HepG2 (cell line): ENCODE measurements at regions not wholly inside any gene's neighbourhood (a gene's known extent, or its start where the extent isn't known, plus 50 kb on each side); places are given as distances from the start of the nearest gene placed in this dataset.

ENCODE experiments used
- ATAC-seq: fragments of 200-7000 bp; cut with Tn5 transposase; 3 replicates; pipeline ENCODE4 v1.9.1; 2020; ENCODE audit warnings: mild to moderate bottlenecking, moderate library complexity
- BruUV-seq: library from RNA; stranded (reverse); fragments of 400-500 nt; replicated peaks from 2 replicates; lab custom pipeline; 2021; lab: Mats Ljungman, UMichigan
- CTCF ChIA-PET: fragments of 300-600 bp; formaldehyde crosslinking; extraction: SDS; loops from one replicate; lab custom pipeline; 2021; ENCODE audit warnings: low total read pairs, inconsistent platforms, low intra/inter-chr PET ratio; lab: Yijun Ruan, JAX
- POLR2A ChIA-PET: fragments of 350-600 bp; sonication (Branson Sonifier 250); formaldehyde crosslinking; loops from one replicate; lab custom pipeline; 2020; ENCODE audit warnings: antibody characterized with exemption, inconsistent platforms; lab: Yijun Ruan, JAX
- DNase-seq: peaks from one replicate; pipeline ENCODE4 v3.0.0-alpha.2; 2015; ENCODE audit warnings: low spot score
- FAIRE-seq: peaks from 3 replicates; lab custom pipeline; 2011; peaks lifted over from hg19 to GRCh38; lab: Jason Lieb, UNC
- H2AFZ ChIP-seq: one replicate; pipeline ENCODE4 v1.6.1; 2011; ENCODE audit warnings: low read length, inconsistent platforms
- H3K27ac ChIP-seq: fragments of 300-600 bp; 3 replicates; pipeline ENCODE4 v1.8.0; 2011; ENCODE audit warnings: mixed run types, mild to moderate bottlenecking, mixed read lengths, low read length, inconsistent platforms; ENCODE audit not compliant: insufficient read depth; ENCODE audit errors: extremely low read length
- H3K27me3 ChIP-seq, 2 experiments: fragments of 200-600 bp in 1 of 2; 2 replicates in 1 of 2; 3 replicates in 1 of 2; pipeline versions ENCODE4 v1.6.0 to v1.8.0; 2011; ENCODE audit warnings: low read length in 2 of 2, mild to moderate bottlenecking in 2 of 2, moderate library complexity in 2 of 2, inconsistent platforms in 1 of 2; ENCODE audit not compliant: insufficient read depth in 2 of 2, control insufficient read depth in 1 of 2
- H3K36me3 ChIP-seq, 2 experiments: fragments of 200-600 bp in 1 of 2; replicated peaks in 1 of 2; 2 replicates in 1 of 2; 3 replicates in 1 of 2; pipeline versions ENCODE4 v1.5.1 to v1.8.0; 2011; ENCODE audit warnings: low read length in 2 of 2, inconsistent platforms in 1 of 2; ENCODE audit not compliant: insufficient read depth in 2 of 2, control insufficient read depth in 1 of 2
- H3K4me1 ChIP-seq: 2 replicates; pipeline ENCODE4 v1.5.1; 2012; ENCODE audit warnings: low read length, inconsistent platforms; ENCODE audit not compliant: insufficient read depth
- H3K4me2 ChIP-seq: 2 replicates; pipeline ENCODE4 v1.6.0; 2011; ENCODE audit warnings: low read depth, low read length, inconsistent platforms
- H3K4me3 ChIP-seq, 3 experiments: fragments of 200-600 bp in 1 of 3; sonication (generic), shearing (Covaris generic) in 1 of 3; replicated peaks in 1 of 3; 2 replicates each; pipeline ENCODE4 v1.5.1; 2011 to 2016; ENCODE audit warnings: low read length in 3 of 3, inconsistent platforms in 2 of 3, low read depth in 2 of 3, mild to moderate bottlenecking in 2 of 3, control low read depth in 1 of 3, mixed read lengths in 1 of 3; ENCODE audit not compliant: insufficient read depth in 1 of 3
- H3K79me2 ChIP-seq: one replicate; pipeline ENCODE4 v1.6.1; 2011; ENCODE audit warnings: low read length, inconsistent platforms; ENCODE audit not compliant: insufficient read depth
- H3K9ac ChIP-seq: 2 replicates; pipeline ENCODE4 v1.6.0; 2011; ENCODE audit warnings: mild to moderate bottlenecking, low read depth, low read length, inconsistent platforms; ENCODE audit not compliant: insufficient read depth
- H3K9me3 ChIP-seq: 2 replicates; pipeline ENCODE4 v1.5.1; 2012; ENCODE audit warnings: mild to moderate bottlenecking, low read length
- H4K20me1 ChIP-seq: 2 replicates; pipeline ENCODE4 v1.6.0; 2011; ENCODE audit warnings: inconsistent platforms, mild to moderate bottlenecking, low read length, moderate library complexity; ENCODE audit not compliant: insufficient read depth
- BRD4 ChIP-seq: sonication (generic); formaldehyde crosslinking; IDR thresholded peaks from 2 replicates; pipeline ENCODE4 v1.4.0; 2020; ENCODE audit warnings: missing genetic modification reagents
- FOXP1 ChIP-seq, 2 experiments: fragments of 450-650 bp in 1 of 2; IDR thresholded peaks; 2 replicates each; pipeline ENCODE4 v1.6.1; 2017 to 2018; ENCODE audit warnings: antibody characterized with exemption in 1 of 2
- KLF11 ChIP-seq: IDR thresholded peaks from 2 replicates; pipeline ENCODE4 v1.6.1; 2016; ENCODE audit warnings: missing compliant biosample characterization
- MED13 ChIP-seq: sonication (generic); formaldehyde crosslinking; IDR thresholded peaks from 2 replicates; pipeline ENCODE4 v1.5.0; 2020; ENCODE audit warnings: missing genetic modification reagents
- MEF2D ChIP-seq: sonication (generic); formaldehyde crosslinking; IDR thresholded peaks from 2 replicates; pipeline ENCODE4 v1.5.1; 2020; ENCODE audit warnings: mild to moderate bottlenecking, missing genetic modification reagents
- NR0B2 ChIP-seq: sonication (generic); formaldehyde crosslinking; IDR thresholded peaks from 2 replicates; pipeline ENCODE4 v1.4.0; 2020; ENCODE audit warnings: mild to moderate bottlenecking, missing genetic modification reagents
- SOX13 ChIP-seq, 3 experiments: fragments of 450-650 bp in 1 of 3; sonication (generic) in 1 of 3; formaldehyde crosslinking in 1 of 3; IDR thresholded peaks in 2 of 3; conservative IDR thresholded peaks in 1 of 3; 2 replicates each; pipeline versions ENCODE4 v1.5.0 to v1.6.1; 2016 to 2020; ENCODE audit warnings: antibody characterized with exemption in 1 of 3, mild to moderate bottlenecking in 1 of 3, missing compliant biosample characterization in 1 of 3, missing genetic modification reagents in 1 of 3, moderate library complexity in 1 of 3
- ZBTB46 ChIP-seq: sonication (generic); formaldehyde crosslinking; IDR thresholded peaks from 2 replicates; pipeline ENCODE4 v1.4.0; 2020; ENCODE audit warnings: mild to moderate bottlenecking, missing genetic modification reagents, borderline replicate concordance
- ZFP36L2 ChIP-seq: sonication (generic); formaldehyde crosslinking; IDR thresholded peaks from 2 replicates; pipeline ENCODE4 v1.4.0; 2020; ENCODE audit warnings: missing genetic modification reagents
- ZNF10 ChIP-seq: sonication (generic); formaldehyde crosslinking; IDR thresholded peaks from 2 replicates; pipeline ENCODE4 v1.4.0; 2020; ENCODE audit warnings: mild to moderate bottlenecking, low read depth, missing genetic modification reagents, borderline replicate concordance
- ZNF251 ChIP-seq: sonication (generic); formaldehyde crosslinking; IDR thresholded peaks from 2 replicates; pipeline ENCODE4 v1.9.0; 2021; ENCODE audit warnings: mild to moderate bottlenecking, missing genetic modification reagents
- ZNF317 ChIP-seq: sonication (generic); formaldehyde crosslinking; IDR thresholded peaks from 2 replicates; pipeline ENCODE4 v1.5.0; 2020; ENCODE audit warnings: mild to moderate bottlenecking, missing genetic modification reagents
- ZNF569 ChIP-seq: sonication (generic); formaldehyde crosslinking; IDR thresholded peaks from 2 replicates; pipeline ENCODE4 v1.5.0; 2020; ENCODE audit warnings: mild to moderate bottlenecking, missing genetic modification reagents, moderate library complexity, borderline replicate concordance
- WGBS: methylation state at CpG from one replicate; pipeline ENCODE4 v1.1.6; 2017; ENCODE audit warnings: low lambda C conversion rate; 5-methylcytosine and 5-hydroxymethylcytosine counted together
- in situ Hi-C: cut with HindIII; loops from 2 replicates; pipeline ENCODE4 v1.10.0; 2017; ENCODE audit warnings: low pct_unique_long_range_greater_than_20kb; ENCODE audit not compliant: extremely low pct_ligation_motif_present
- intact Hi-C: fragments of 100-400 bp; cut with micrococcal nuclease; formaldehyde crosslinking; loops from one replicate; pipeline ENCODE4 v1.10.0; 2022; ENCODE audit not compliant: unreplicated experiment

DNA sequence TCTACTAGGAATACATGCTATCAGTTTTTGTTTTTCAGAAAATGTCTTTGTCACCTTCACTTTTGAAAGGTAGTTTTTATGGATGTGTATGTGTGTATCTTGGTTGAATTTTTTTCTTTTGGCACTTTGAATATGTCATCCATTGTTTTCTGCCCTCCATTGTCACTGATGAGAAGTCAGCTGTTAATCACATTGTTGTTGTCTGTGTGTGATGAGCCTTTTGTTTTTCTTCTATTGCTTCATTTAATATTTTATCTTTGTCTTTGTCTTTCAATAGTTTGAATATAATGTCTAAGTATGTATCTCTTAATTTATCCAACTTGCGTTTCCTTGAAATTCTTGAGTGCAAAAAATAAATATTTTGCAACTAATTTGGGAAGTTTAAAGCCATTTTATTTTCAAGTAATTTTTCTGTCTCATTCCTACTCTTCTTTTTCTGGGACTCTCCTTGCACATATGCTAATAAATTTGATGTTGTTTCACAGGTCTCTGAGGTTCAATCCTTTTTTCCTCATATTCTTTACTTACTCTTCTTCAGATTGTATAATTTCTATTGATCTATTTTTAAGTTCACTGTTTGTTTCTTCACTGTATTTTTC is 546.9 kb upstream of the GHITM start:
- in situ Hi-C loops (no loop called here), intact Hi-C loops (no loop called here)
- Histone ChIP-seq H3K4me1 (no peaks in the 10 kb centered on the region), H3K27me3 (no peaks in the 10 kb centered on the region), H3K9me3 (peaks cover 77% of the 10 kb centered on the region), H3K9ac (no peak overlapping the region), H2AFZ (no peak overlapping the region), H3K36me3 (no peaks in the 10 kb centered on the region), H3K4me2 (no peak overlapping the region), H3K79me2 (no peaks in the 10 kb centered on the region), H3K4me3 (no peak overlapping the region), H3K27ac (no peak overlapping the region), H4K20me1 (no peaks in the 10 kb centered on the region)
- POLR2A ChIA-PET: no interaction called here
- DNase-seq: no peak
- FAIRE-seq: no peak
- CTCF ChIA-PET: no interaction called here
- TF ChIP-seq ZNF569 (CRISPR knock-in tag): no peak
- TF ChIP-seq ZNF317 (CRISPR knock-in tag): peak; percentile 96
- no TSS peak for BruUV-seq
- 0% methylated on average over 1 of the region's 1 CpG for WGBS
- ATAC-seq: no peak

DNA sequence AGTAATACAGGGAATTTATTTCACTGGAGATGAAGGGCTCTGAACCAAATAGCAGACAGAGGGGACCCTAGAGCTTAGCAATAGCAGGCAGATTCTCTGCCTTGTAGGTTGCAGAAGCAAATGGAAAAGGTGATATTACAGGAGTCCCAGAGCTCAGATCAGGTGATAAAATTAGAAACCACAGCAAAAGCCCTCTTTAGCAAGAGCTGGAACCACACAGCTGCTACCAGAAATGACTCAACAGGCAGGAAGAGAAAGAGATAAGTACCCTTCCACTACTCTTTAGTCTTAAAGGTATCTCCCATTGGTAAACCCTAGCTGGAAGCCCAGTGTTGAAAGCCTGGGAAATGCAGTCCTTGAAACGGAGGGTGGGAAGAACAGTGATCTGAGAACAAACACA is 535.6 kb upstream of the GHITM start:
- Histone ChIP-seq H3K4me1 (no peaks in the 10 kb centered on the region), H3K79me2 (no peaks in the 10 kb centered on the region), H2AFZ (no peak overlapping the region), H3K4me3 (no peak overlapping the region), H3K27me3 (no peaks in the 10 kb centered on the region), H3K4me2 (no peak overlapping the region), H3K27ac (no peak overlapping the region), H3K36me3 (no peaks in the 10 kb centered on the region), H3K9me3 (peaks cover 89% of the 10 kb centered on the region), H3K9ac (no peak overlapping the region), H4K20me1 (no peaks in the 10 kb centered on the region)
- intact Hi-C loops: no loop called here
- ChIA-PET CTCF (no interaction called here), POLR2A (no interaction called here)
- no TSS peak for BruUV-seq
- in situ Hi-C loops: no loop called here
- 0% methylated on average over 1 of the region's 1 CpG for WGBS
- no peak for FAIRE-seq
- no peak for DNase-seq
- no peak for ATAC-seq
- TF ChIP-seq MEF2D (CRISPR knock-in tag) (no peak), MED13 (CRISPR knock-in tag) (no peak), ZNF10 (CRISPR knock-in tag) (no peak), FOXP1 (IDR thresholded peaks at IDR 0.05) (no peak), FOXP1 (CRISPR knock-in tag; IDR thresholded peaks at IDR 0.05) (no peak), BRD4 (no peak), NR0B2 (CRISPR knock-in tag) (no peak), ZBTB46 (no peak), ZFP36L2 (no peak), SOX13 (IDR thresholded peaks at IDR 0.05) (no peak), SOX13 (CRISPR knock-in tag; conservative IDR thresholded peaks at IDR 0.05 in 1 of 2, IDR thresholded peaks at IDR 0.05 in 1 of 2) (no peak), ZNF251 (CRISPR knock-in tag) (no peak), KLF11 (CRISPR knock-in tag) (no peak)
